Bronchial epithelial cell (primary cell): ENCODE measurements at regions not wholly inside any gene's neighbourhood (a gene's known extent, or its start where the extent isn't known, plus 50 kb on each side); places are given as distances from the start of the nearest gene placed in this dataset.
A peak's percentile ranks its signal among the peaks of the same experiment; 100 is the strongest.

Experiments used
- DNase-seq: peaks from one replicate; pipeline ENCODE4 v3.0.0-alpha.2; 2010; ENCODE audit warnings: low read depth
- FAIRE-seq: peaks from 2 replicates; lab custom pipeline; 2011; peaks lifted over from hg19 to GRCh38; lab: Jason Lieb, UNC
- H3K27me3 ChIP-seq: 2 replicates; pipeline ENCODE4 v1.5.1; 2011; ENCODE audit warnings: low read length; ENCODE audit not compliant: control insufficient read depth, insufficient read depth
- H3K36me3 ChIP-seq: 2 replicates; pipeline ENCODE4 v1.5.1; 2011; ENCODE audit warnings: low read length; ENCODE audit not compliant: control insufficient read depth, insufficient read depth
- H3K4me3 ChIP-seq: 2 replicates; pipeline ENCODE4 v1.5.1; 2011; ENCODE audit warnings: mild to moderate bottlenecking, low read depth, low read length, control low read depth
- CTCF ChIP-seq: IDR thresholded peaks from 2 replicates; pipeline ENCODE4 v1.5.1; 2011; ENCODE audit warnings: mild to moderate bottlenecking, moderate library complexity, low read length, control low read depth, inconsistent platforms; ENCODE audit not compliant: insufficient read depth, severe bottlenecking

GRCh38 chr9:38158628-38159027 lies 89.6 kb upstream of the SHB start:
- TF ChIP-seq CTCF: no peak
- Histone ChIP-seq H3K4me3 (no peak overlapping the region), H3K27me3 (no peaks in the 10 kb centered on the region), H3K36me3 (no peaks in the 10 kb centered on the region)
- FAIRE-seq: no peak
- no peak for DNase-seq

- no peaks in the 10 kb centered on the region for H3K27me3 ChIP-seq
- H3K4me3 ChIP-seq: no peak overlapping the region
- TF ChIP-seq CTCF: no peak
- DNase-seq: no peak
- no peaks in the 10 kb centered on the region for H3K36me3 ChIP-seq
- no peak for FAIRE-seq
Observed at GRCh38 chr9:38157711-38158110, 88.7 kb upstream of the SHB start.

- H3K4me3 ChIP-seq: no peak overlapping the region
- no peak for TF ChIP-seq CTCF
- FAIRE-seq (no peak), DNase-seq (peak; percentile 49)
- no peaks in the 10 kb centered on the region for H3K27me3 ChIP-seq
- no peaks in the 10 kb centered on the region for H3K36me3 ChIP-seq
Observed at GRCh38 chr9:38154501-38155421, 85.7 kb upstream of the SHB start.

- no peak for TF ChIP-seq CTCF
- Histone ChIP-seq H3K27me3 (no peaks in the 10 kb centered on the region), H3K4me3 (no peak overlapping the region), H3K36me3 (no peaks in the 10 kb centered on the region)
- no peak for FAIRE-seq
- DNase-seq: no peak
Observed at GRCh38 chr9:38153910-38154291, 84.9 kb upstream of the SHB start.

- FAIRE-seq: no peak
- Histone ChIP-seq H3K36me3 (no peaks in the 10 kb centered on the region), H3K4me3 (no peak overlapping the region), H3K27me3 (no peaks in the 10 kb centered on the region)
- DNase-seq: no peak
- no peak for TF ChIP-seq CTCF
Observed at GRCh38 chr9:38153152-38153909, 84.3 kb upstream of the SHB start.
